Heart left ventricle (tissue), 16 donors: ENCODE measurements at regions not wholly inside any gene's neighbourhood (a gene's known extent, or its start where the extent isn't known, plus 50 kb on each side); places are given as distances from the start of the nearest gene placed in this dataset.

Experiments used
- ATAC-seq, 4 donors: fragments of 200-7000 bp; cut with Tn5 transposase; one replicate each; pipeline ENCODE4 v1.9.1; 2020 to 2022; ENCODE audit warnings: moderate library complexity in 4 of 4, mild to moderate bottlenecking in 3 of 4, moderate number of reproducible peaks in 1 of 4
- DNase-seq, 5 donors: peaks; one replicate each; pipeline ENCODE4 v3.0.0-alpha.2; 2020
- H3K27ac ChIP-seq, 12 donors: fragments of 200-600 bp; sonication (generic) in 4 of 12; one replicate each; pipeline versions ENCODE4 v1.5.0 to v1.8.0; 2016 to 2022; ENCODE audit warnings: mild to moderate bottlenecking in 2 of 12
- H3K27me3 ChIP-seq, 9 donors: fragments of 200-600 bp; sonication (generic) in 2 of 9; one replicate each; pipeline versions ENCODE4 v1.5.1 to v1.8.0; 2016 to 2022; ENCODE audit warnings: mild to moderate bottlenecking in 3 of 9
- H3K36me3 ChIP-seq, 9 donors: fragments of 200-600 bp; sonication (generic) in 2 of 9; one replicate each; pipeline versions ENCODE4 v1.5.0 to v1.8.0; 2018 to 2022; ENCODE audit warnings: mild to moderate bottlenecking in 2 of 9
- H3K4me1 ChIP-seq, 12 donors: fragments of 200-600 bp; sonication (generic) in 4 of 12; one replicate each; pipeline versions ENCODE4 v1.5.0 to v1.8.0; 2016 to 2022; ENCODE audit warnings: mild to moderate bottlenecking in 3 of 12
- H3K4me3 ChIP-seq, 12 donors: fragments of 200-600 bp; sonication (generic) in 4 of 12; one replicate each; pipeline versions ENCODE4 v1.5.0 to v1.8.0; 2017 to 2022; ENCODE audit warnings: mild to moderate bottlenecking in 9 of 12, moderate library complexity in 4 of 12
- H3K9me3 ChIP-seq, 12 donors: fragments of 200-600 bp; sonication (generic) in 4 of 12; one replicate each; pipeline versions ENCODE4 v1.5.0 to v1.8.0; 2016 to 2022; ENCODE audit warnings: mild to moderate bottlenecking in 1 of 12
- POLR2A ChIP-seq, 2 donors: fragments of 450-650 bp; IDR thresholded peaks; one replicate each; pipeline ENCODE4 v1.6.1; 2017; ENCODE audit warnings: antibody characterized with exemption in 2 of 2, mild to moderate bottlenecking in 2 of 2, moderate library complexity in 2 of 2
- WGBS, 4 donors: extraction: QIAGEN DNeasy Blood & Tissue Kit in 2 of 4; methylation state at CpG; one replicate each; pipeline versions ENCODE4 v1.1.5 to v1.1.7; 2013 to 2018; 5-methylcytosine and 5-hydroxymethylcytosine counted together
- intact Hi-C, 10 donors: fragments of 100-400 bp; cut with DNase I; formaldehyde crosslinking; loops; one replicate each; pipeline versions ENCODE4 v1.11.1 to v1.14.2; 2022
- TF ChIP-seq, protein P1 (sequence below), 12 donors: fragments of 200-600 bp; sonication (generic) in 4 of 12; IDR thresholded peaks; one replicate each; pipeline versions ENCODE4 v1.5.0 to v1.8.0; 2018 to 2022; ENCODE audit warnings: antibody characterized with exemption in 12 of 12, mild to moderate bottlenecking in 5 of 12
- donor health status: ischemic (EF 13 %, LVEDD 7.1; RV severe dilation, severe dysfunction).
- donor health status: healthy with polysubstance abuse.
- donor health status: DM: no; HTN: yes; CAD: no.
- donor health status: DM: no; HTN: no; CAD: no.
- donor health status: ischemic (EF 25% LVEDD 6.9; RV normal size, moderate dysfunction).
- donor health status: ischemic (EF 25% LVEDD 5.7; RV mildly dilated, moderate dysfunction).
- donor health status: healthy.
- donor health status: DM: yes; HTN: yes; CAD: no.
- donor health status: ischemic (EF 35%, LVEDD 5.7; RV mildly dilated, moderate dysfunction).
- donor health status: nonischemic (EF 11% LVEDD 7.7; RV severe dilation, severe dysfunction).
- donor health status: DM: yes; HTN: yes; CAD: no.
- donor health status: PGD.
- donor health status: ischemic (EF 29% LVEDD 5.4; RV normal size, mild dysfunction).
- donor health status: nonischemic (EF 23%, LVEDD 6.1; RV moderate dilation, normal function).

DNA sequence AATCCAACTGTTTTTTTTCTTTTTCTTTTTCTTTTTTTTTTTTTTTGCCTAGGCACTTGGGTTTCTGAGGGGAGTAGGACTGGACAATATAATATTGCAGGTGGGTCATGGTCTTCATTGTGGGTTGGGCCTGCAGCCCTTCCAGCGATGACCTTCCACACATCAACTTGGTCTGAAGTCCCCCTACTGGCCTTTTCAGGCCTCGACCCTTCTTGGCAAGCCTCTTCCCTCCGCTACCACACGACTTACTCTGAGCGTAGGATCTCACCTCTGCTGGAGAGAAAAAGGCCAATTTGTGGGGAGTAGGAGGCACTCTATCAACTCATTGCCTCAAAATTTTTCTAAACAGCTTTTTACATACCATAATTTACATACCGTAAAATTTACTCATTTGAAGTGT is 51.1 kb upstream of the GRIK3 start:
- 45 to 51% (median 46%) methylated on average over 6 of the region's 6 CpGs for WGBS, 4 donors
- H3K27ac ChIP-seq, result no peak overlapping the region
- TF ChIP-seq, protein P1, sequence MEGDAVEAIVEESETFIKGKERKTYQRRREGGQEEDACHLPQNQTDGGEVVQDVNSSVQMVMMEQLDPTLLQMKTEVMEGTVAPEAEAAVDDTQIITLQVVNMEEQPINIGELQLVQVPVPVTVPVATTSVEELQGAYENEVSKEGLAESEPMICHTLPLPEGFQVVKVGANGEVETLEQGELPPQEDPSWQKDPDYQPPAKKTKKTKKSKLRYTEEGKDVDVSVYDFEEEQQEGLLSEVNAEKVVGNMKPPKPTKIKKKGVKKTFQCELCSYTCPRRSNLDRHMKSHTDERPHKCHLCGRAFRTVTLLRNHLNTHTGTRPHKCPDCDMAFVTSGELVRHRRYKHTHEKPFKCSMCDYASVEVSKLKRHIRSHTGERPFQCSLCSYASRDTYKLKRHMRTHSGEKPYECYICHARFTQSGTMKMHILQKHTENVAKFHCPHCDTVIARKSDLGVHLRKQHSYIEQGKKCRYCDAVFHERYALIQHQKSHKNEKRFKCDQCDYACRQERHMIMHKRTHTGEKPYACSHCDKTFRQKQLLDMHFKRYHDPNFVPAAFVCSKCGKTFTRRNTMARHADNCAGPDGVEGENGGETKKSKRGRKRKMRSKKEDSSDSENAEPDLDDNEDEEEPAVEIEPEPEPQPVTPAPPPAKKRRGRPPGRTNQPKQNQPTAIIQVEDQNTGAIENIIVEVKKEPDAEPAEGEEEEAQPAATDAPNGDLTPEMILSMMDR (IDR thresholded peaks at IDR 0.05), result no peak
- no peak for TF ChIP-seq POLR2A (IDR thresholded peaks at IDR 0.05)
- H3K4me3 ChIP-seq, result no peak overlapping the region
- no peaks in the 10 kb centered on the region for H3K4me1 ChIP-seq
- H3K36me3 ChIP-seq, result no peaks in the 10 kb centered on the region
- intact Hi-C loops, result no loop called here
- no peaks in the 10 kb centered on the region for H3K9me3 ChIP-seq
- ATAC-seq (no peak), DNase-seq (no peak)
- H3K27me3 ChIP-seq, result peaks cover 0 to 24% (median 4%) of the 10 kb centered on the region in 9 donors

DNA sequence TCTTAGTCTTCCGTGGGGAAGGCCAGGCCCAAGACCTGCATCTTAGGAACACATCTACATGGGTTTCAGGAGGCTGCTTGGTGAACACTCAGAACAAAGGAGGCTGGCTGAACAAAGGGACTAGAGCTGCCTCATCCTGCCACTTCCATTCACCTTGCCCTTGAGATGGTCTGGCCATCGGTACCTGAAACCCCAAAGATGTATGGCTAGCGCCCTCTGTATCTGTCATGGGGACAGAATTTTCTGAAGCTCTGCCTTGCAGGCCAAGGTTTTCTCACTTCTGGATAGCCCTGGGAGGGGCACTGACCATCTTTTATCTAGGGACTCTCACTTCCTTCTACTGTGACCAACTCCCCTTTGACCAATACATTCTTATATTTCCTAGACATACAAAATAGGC is 55.4 kb upstream of the GRIK3 start:
- no peak for TF ChIP-seq POLR2A (IDR thresholded peaks at IDR 0.05)
- TF ChIP-seq, protein P1 (IDR thresholded peaks at IDR 0.05), result no peak
- no peaks in the 10 kb centered on the region for H3K4me1 ChIP-seq
- peaks cover 0 to 40% (median 3%) of the 10 kb centered on the region in 9 donors for H3K27me3 ChIP-seq
- ATAC-seq (no peak), DNase-seq (no peak)
- intact Hi-C loops, result no loop called here
- no peaks in the 10 kb centered on the region for H3K9me3 ChIP-seq
- H3K4me3 ChIP-seq, result no peak overlapping the region
- 67 to 77% (median 71%) methylated on average over 3 of the region's 3 CpGs for WGBS, 4 donors
- H3K27ac ChIP-seq, result no peak overlapping the region
- no peaks in the 10 kb centered on the region for H3K36me3 ChIP-seq

DNA sequence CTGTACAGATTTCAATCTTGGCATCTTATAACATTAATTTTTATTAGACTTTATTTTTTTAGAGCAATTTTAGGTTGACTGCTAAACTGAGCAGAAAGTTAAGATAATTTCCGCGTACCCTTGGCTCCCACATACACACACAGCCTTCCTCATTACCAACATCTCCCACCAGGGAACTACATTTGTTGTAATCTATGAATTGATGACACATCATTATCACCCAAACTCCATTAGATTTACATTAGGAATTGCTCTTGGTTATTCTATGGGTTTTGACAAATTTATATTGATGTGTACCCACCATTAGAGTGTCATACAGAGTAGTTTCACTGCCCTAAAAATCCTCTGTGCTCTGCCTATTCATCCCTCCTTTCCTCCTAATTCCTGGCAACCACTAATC is 56.4 kb upstream of the GRIK3 start:
- DNase-seq (no peak), ATAC-seq (no peak)
- Histone ChIP-seq H3K27ac (no peak overlapping the region), H3K4me1 (no peaks in the 10 kb centered on the region), H3K4me3 (no peak overlapping the region), H3K36me3 (no peaks in the 10 kb centered on the region), H3K9me3 (no peaks in the 10 kb centered on the region), H3K27me3 (peaks cover 0 to 41% (median 3%) of the 10 kb centered on the region in 9 donors)
- TF ChIP-seq, protein P1 (IDR thresholded peaks at IDR 0.05), result no peak
- no peak for TF ChIP-seq POLR2A (IDR thresholded peaks at IDR 0.05)
- intact Hi-C loops, result no loop called here
- 92 to 96% (median 95%) methylated on average over 2 of the region's 2 CpGs for WGBS, 4 donors

DNA sequence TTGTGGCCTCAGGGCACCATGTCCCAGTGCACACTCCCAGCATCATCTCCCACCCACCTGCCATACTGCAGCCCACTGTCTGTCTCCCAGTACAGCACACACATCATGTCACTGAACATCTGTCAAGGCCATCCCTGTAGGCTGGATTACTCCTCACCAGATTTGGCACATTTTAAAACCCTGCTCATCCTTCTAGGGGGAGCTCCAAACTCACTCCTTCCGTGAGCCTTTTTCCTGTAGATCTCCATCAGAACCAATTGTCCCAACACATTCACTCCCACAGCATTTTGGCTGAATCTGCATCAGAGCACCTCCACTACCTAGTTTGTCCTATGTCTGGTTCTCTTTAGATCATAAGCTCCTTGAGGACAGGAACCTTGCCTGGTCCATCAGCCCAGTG is 58.6 kb upstream of the GRIK3 start:
- ATAC-seq (no peak), DNase-seq (no peak)
- Histone ChIP-seq H3K4me3 (no peak overlapping the region), H3K27me3 (peaks cover 0 to 45% (median 0%) of the 10 kb centered on the region in 9 donors), H3K27ac (no peak overlapping the region), H3K4me1 (no peaks in the 10 kb centered on the region), H3K9me3 (no peaks in the 10 kb centered on the region), H3K36me3 (no peaks in the 10 kb centered on the region)
- TF ChIP-seq, protein P1 (IDR thresholded peaks at IDR 0.05), result no peak
- no peak for TF ChIP-seq POLR2A (IDR thresholded peaks at IDR 0.05)
- intact Hi-C loops, result no loop called here
- WGBS, 4 donors, result 40 to 46% (median 41%) methylated on average over 1 of the region's 1 CpG
